Stimulated activated CD8-positive, alpha-beta memory T cell treated with anti-CD3 and anti-CD28 coated beads, Interleukin-4, amount 100 ng/mL, for 48 hours (primary cell): ENCODE measurements at regions not wholly inside any gene's neighbourhood (a gene's known extent, or its start where the extent isn't known, plus 50 kb on each side); places are given as distances from the start of the nearest gene placed in this dataset.

ENCODE experiments used
- DNase-seq: peaks from one replicate; pipeline ENCODE4 v3.0.0-alpha.2; 2020

DNA sequence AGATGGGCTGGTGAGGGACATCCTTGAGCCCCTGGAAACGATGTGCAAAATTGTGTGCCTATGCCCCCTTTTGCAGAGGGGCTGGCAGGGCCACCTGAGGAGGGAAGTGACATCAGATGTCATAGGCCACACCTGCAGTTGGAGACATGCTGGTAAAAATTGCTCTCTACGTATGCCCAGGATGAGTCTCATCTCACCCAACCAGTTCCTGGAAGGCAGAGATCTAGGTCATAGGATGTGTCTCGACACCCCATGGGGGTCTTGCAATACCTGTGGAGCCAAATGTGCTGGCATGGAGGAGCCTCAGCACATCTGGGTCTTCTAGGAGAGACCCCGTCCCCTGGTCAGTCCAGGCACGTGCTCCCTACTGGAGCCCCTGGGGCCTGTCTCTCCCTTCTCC lies 96.5 kb upstream of the TLE3 start:
- no peak for DNase-seq

GRCh38 chr15:70193734-70194133 lies 96.0 kb upstream of the TLE3 start:
- DNase-seq: no peak

- DNase-seq: no peak
These were observed 94.8 kb upstream of the TLE3 start for GRCh38 chr15:70192490-70192889.

DNA sequence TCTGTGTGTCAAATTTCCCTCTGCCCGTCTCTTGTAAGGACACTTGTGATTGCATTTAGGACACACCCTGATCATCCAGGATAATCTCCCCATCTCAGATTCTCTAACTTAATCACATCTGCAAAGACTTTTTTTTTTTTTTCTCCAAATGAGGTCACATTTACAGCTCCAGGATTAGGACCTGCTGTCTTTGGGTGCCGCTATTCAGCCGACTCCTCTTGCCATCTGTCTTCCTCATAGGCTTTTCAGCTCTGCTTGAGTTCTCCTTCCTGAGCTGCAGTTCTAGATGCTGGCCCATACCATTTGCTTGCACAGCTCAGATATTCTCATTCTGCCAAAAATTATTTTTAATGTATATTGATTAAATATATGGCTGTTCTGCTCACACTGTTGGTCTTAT lies 94.3 kb upstream of the TLE3 start:
- no peak for DNase-seq

GRCh38 chr15:70190965-70191364 lies 93.2 kb upstream of the TLE3 start:
- DNase-seq: no peak

GRCh38 chr15:70189826-70190695 lies 92.3 kb upstream of the TLE3 start:
- no peak for DNase-seq

GRCh38 chr15:70188286-70188685 lies 90.6 kb upstream of the TLE3 start:
- no peak for DNase-seq

DNA sequence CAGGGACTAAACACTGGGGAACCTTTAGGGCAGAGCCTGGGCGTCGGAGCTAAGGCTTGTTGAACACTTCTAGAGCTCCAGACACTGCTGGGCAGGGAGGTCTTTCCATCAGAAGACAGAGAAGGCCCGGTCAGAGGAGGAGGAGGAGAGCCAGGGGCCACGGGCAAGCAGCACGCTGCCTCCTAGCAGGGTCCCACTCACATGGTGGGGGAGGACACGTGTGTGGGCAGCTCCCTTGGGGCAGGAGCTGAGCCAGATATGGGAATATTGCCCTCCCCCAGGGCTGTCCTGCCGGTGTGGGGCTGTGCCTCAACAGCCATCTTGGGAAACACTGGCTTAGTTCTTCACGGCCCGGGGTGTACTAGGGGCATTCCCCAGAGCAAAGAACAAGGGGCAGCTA lies 89.6 kb upstream of the TLE3 start:
- DNase-seq: no peak

DNA sequence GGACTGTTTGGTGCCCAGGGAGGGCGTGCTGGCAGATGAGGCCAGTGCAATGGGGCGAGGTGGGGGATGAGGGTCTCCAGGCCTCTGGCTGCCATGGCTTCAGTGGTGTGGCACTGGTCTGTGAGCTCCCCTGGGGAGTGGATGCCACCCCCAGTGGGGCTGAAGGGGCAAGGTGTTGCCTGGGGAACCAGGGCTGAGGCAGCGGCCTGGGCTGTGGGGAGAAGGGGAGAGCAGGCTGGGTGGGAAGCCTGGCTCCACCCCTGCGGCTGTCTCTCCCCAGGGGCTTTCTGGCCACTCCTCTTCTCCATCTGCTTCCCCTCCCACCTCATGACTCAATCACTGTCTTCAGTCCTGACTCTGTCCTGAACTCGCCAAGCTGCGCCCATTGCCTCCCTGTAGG lies 88.4 kb upstream of the TLE3 start:
- no peak for DNase-seq

DNA sequence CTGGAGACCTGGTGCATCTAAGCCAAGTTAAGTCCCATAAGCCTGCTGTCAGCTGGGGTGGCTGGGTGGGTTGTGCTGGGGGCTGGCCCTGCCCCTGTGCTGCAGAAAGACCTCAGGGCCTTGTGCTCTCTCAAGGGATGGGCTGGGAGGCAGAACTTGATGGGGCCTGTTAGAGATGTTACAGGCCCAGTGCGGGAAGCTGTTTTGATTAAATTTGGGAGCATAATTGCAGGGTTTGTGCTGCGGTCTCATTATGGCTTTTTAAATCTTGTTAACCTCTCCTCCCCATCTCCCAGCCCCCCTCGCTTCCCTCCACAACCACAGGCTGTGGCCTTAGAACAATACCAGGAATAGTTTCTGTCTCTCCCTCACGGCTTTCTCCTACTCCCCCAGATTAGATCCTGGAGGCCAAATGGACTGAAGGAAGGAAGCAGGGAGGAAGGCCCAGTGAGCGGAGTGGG lies 87.6 kb upstream of the TLE3 start:
- no peak for DNase-seq

DNA sequence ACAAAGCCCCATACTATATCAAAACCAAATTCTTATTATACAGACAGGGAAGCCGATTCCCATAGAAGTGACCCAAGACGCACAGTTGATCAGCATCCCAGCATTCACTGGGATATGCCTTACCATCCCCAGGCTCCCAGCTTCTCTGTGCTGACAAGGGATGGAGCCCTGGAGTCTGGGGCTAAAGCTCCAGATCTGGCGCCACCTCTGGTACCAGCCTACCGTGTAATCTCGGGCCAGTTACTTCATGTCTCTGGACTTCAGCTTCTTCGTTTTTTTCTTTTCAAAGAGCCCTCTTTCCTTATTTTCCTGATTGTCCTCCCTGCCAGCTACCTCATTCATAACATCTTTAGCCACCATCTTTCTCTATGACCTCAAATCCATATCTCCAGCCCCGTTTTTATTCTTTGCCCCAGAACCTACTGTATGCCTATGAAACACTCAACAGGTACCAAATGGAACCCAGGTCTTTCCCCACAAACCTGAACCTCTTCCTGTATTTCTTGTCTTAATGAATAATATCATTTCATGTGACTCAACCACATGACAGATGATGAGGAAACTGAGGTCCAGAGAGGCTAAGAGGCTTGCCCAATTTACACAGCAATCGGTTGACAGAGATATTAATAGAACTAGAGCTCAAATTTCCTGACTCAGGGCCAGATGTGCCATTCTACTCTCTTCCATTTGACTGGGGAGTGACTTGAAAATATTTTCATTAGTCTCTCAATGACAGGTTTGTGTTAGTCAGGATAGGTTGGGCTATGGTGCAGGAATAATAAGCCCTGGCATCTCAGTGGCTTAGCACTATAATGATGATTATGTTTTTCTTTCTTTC lies 85.4 kb upstream of the TLE3 start:
- no peak for DNase-seq

DNA sequence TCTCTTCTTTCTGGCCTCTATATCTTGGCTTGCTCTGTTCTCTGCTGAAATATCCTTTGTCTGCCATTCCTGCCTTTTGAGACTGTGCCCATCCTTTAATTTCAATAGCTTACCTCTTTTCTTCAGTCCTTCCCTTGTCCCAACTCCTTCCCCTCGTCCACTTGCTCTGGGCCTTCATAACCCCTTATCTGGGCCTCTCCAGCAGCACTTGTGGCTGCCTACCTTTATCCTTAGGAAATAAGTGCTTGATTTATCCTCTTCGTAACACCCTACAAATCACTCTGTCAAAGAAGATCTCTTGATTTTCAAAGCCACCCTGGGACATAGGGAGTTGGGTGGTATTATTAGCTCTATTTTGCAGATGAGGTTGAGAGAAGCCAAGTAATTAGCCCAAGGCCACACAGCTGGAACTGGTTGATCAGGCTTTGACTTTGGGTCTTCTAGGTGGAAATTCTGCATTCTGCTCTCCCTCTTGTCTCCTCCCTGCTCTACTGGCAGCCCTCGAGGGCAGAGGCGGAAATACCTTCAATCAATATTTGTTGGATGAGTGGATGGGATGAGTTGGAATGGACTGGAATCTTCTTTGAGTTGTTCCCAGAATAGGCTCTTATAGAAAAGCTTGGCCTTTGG lies 84.0 kb upstream of the TLE3 start:
- DNase-seq: no peak

- DNase-seq: no peak
These were observed 82.6 kb upstream of the TLE3 start for GRCh38 chr15:70180186-70180875.

GRCh38 chr15:70179309-70179892 lies 81.7 kb upstream of the TLE3 start:
- DNase-seq: no peak

GRCh38 chr15:70178335-70179084 lies 80.8 kb upstream of the TLE3 start:
- no peak for DNase-seq

DNA sequence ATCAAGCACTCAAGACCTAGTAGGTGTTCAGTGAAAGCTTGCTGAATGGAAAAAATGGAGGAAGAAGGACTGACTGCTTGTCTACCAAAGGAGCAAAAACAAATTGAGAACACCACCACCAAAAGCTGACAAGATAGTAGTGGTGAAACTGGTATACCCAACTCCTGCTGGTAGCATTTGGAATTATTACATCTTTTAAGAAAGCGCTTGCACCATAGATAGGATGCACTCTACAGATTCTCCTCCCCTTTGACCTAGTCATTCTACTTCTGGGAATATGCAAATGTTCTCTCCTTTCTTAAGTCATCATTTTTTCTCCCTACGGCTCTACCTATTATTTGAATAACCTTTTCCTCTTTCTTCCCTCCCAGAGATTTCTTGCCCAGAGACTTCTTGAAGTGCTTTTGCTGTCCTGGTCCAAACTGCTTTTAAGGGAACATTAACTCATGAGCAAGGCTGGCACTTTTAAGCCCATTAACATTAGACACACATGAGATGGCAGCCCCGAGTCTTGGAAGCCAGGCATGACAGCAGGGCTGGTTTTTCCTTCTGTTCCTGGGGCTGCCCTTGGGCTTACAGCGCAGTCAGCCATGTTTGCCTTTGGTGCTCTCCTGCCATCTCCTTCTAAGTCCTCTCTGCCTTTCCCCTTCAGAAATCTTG lies 75.0 kb upstream of the TLE3 start:
- no peak for DNase-seq

DNA sequence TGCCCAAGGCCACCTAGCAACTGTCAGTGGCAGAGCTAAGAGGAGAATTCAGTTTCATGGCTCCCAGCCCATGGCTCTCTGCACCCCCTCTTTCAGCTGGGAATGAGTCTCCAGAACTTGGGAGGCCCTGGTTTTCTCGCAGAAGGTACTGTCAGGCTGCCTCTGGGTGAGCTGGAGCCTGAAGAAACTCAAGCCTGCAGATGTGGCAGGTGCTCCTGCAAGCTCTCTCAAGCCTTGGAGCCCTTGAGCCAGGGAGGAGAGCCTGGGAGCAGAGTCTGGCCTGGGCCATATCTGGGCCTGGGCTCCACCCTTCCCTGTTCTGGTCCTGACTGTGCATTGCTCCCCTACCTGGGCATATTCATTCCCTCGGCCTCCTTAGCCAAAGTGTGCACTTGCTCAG lies 74.4 kb upstream of the TLE3 start:
- DNase-seq: no peak

DNA sequence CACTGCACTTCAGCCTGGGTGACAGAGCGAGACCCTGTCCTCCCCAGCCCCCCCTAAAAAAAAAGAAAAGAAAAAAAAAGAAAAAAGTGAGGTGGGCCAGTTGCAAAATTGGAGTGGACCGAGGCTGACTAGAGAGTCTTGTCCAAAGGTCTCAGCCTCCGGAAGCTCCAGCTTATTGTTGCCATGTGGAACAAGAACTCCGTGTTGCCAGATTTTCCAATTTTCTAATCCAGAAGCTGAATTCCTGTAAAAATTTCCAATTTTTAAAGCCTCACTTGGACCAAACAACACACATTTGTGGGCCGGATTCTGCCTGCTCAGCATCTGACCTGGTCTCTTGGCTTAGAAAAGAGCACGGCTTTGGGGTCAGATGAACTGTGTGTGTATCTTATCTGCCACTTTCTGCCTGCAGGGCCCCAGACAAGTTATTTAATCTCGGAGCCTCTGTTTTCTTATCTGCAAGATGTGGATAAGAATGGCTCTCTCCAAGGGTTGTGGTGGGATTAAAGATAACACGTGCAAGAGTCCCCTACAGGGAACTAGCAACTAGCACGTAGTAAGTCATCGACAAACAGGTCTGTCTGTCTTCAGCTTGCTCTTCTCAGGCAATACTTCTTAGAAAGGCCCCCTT lies 73.7 kb upstream of the TLE3 start:
- DNase-seq: no peak

- no peak for DNase-seq
These were observed 72.5 kb upstream of the TLE3 start for GRCh38 chr15:70170096-70170699.

GRCh38 chr15:70169147-70169546 lies 71.4 kb upstream of the TLE3 start:
- DNase-seq: no peak
